Stomach smooth muscle (tissue), 2 donors: ENCODE measurements at regions not wholly inside any gene's neighbourhood (a gene's known extent, or its start where the extent isn't known, plus 50 kb on each side); places are given as distances from the start of the nearest gene placed in this dataset.

Experiments used
- H3K27ac ChIP-seq: one replicate; pipeline ENCODE4 v1.7.0; 2013; ENCODE audit warnings: mild to moderate bottlenecking, low read length, inconsistent platforms
- H3K27me3 ChIP-seq, 2 donors: one replicate each; pipeline ENCODE4 v1.7.0; 2013; ENCODE audit warnings: low read length in 2 of 2; ENCODE audit not compliant: insufficient read depth in 2 of 2, control insufficient read depth in 1 of 2
- H3K36me3 ChIP-seq, 2 donors: one replicate each; pipeline ENCODE4 v1.7.0; 2013; ENCODE audit warnings: low read length in 2 of 2; ENCODE audit not compliant: control insufficient read depth in 2 of 2, insufficient read depth in 2 of 2
- H3K4me1 ChIP-seq: one replicate; pipeline ENCODE4 v1.7.0; 2013; ENCODE audit warnings: low read length; ENCODE audit not compliant: control insufficient read depth, insufficient read depth
- H3K4me3 ChIP-seq, 2 donors: one replicate each; pipeline ENCODE4 v1.7.0; 2013; ENCODE audit warnings: low read length in 2 of 2
- H3K9ac ChIP-seq, 2 donors: one replicate each; pipeline ENCODE4 v1.7.0; 2013; ENCODE audit warnings: low read length in 2 of 2, mild to moderate bottlenecking in 1 of 2
- H3K9me3 ChIP-seq, 2 donors: one replicate each; pipeline ENCODE4 v1.7.0; 2013; ENCODE audit warnings: low read length in 2 of 2; ENCODE audit not compliant: control insufficient read depth in 2 of 2
- donor health status: healthy.
- donor health status: Pancreatic carcinoma.

- Histone ChIP-seq H3K36me3 (no peaks in the 10 kb centered on the region), H3K9ac (no peak overlapping the region), H3K27ac (no peak overlapping the region), H3K9me3 (peaks cover 0 to 7% of the 10 kb centered on the region in 2 donors), H3K4me3 (no peak overlapping the region), H3K4me1 (no peaks in the 10 kb centered on the region), H3K27me3 (peaks cover 0 to 3% of the 10 kb centered on the region in 2 donors)
Observed at GRCh38 chr16:87165885-87166284, 151.3 kb downstream of the C16orf95 start.

GRCh38 chr16:87166321-87166720 lies 150.9 kb downstream of the C16orf95 start:
- H3K27ac ChIP-seq = no peak overlapping the region
- H3K9me3 ChIP-seq = peaks cover 0 to 7% of the 10 kb centered on the region in 2 donors
- H3K4me1 ChIP-seq = no peaks in the 10 kb centered on the region
- H3K4me3 ChIP-seq = no peak overlapping the region
- H3K9ac ChIP-seq = no peak overlapping the region
- peaks cover 0 to 3% of the 10 kb centered on the region in 2 donors for H3K27me3 ChIP-seq
- H3K36me3 ChIP-seq = no peaks in the 10 kb centered on the region

GRCh38 chr16:87166934-87167333 lies 150.3 kb downstream of the C16orf95 start:
- H3K9me3 ChIP-seq = peaks cover 0 to 7% of the 10 kb centered on the region in 2 donors
- H3K4me3 ChIP-seq = no peak overlapping the region
- no peak overlapping the region for H3K27ac ChIP-seq
- H3K27me3 ChIP-seq = peaks cover 0 to 2% of the 10 kb centered on the region in 2 donors
- H3K9ac ChIP-seq = no peak overlapping the region
- H3K4me1 ChIP-seq = no peaks in the 10 kb centered on the region
- no peaks in the 10 kb centered on the region for H3K36me3 ChIP-seq

GRCh38 chr16:87169509-87169995 lies 147.6 kb downstream of the C16orf95 start:
- Histone ChIP-seq H3K4me1 (no peaks in the 10 kb centered on the region), H3K9ac (no peak overlapping the region), H3K27ac (no peak overlapping the region), H3K36me3 (no peaks in the 10 kb centered on the region), H3K27me3 (peaks cover 3% of the 10 kb centered on the region in 2 donors), H3K4me3 (no peak overlapping the region), H3K9me3 (peaks cover 0 to 7% of the 10 kb centered on the region in 2 donors)

GRCh38 chr16:87170310-87170709 lies 146.9 kb downstream of the C16orf95 start:
- H3K4me1 ChIP-seq = no peaks in the 10 kb centered on the region
- H3K27me3 ChIP-seq = peaks cover 2 to 5% of the 10 kb centered on the region in 2 donors
- H3K36me3 ChIP-seq = no peaks in the 10 kb centered on the region
- no peak overlapping the region for H3K4me3 ChIP-seq
- no peak overlapping the region for H3K9ac ChIP-seq
- H3K9me3 ChIP-seq = peaks cover 0 to 7% of the 10 kb centered on the region in 2 donors
- H3K27ac ChIP-seq = no peak overlapping the region

GRCh38 chr16:87171723-87172122 lies 145.5 kb downstream of the C16orf95 start:
- peaks cover 0 to 7% of the 10 kb centered on the region in 2 donors for H3K9me3 ChIP-seq
- no peak overlapping the region for H3K4me3 ChIP-seq
- H3K36me3 ChIP-seq = no peaks in the 10 kb centered on the region
- H3K9ac ChIP-seq = no peak overlapping the region
- H3K27ac ChIP-seq = no peak overlapping the region
- H3K27me3 ChIP-seq = peaks cover 4 to 5% of the 10 kb centered on the region in 2 donors
- no peaks in the 10 kb centered on the region for H3K4me1 ChIP-seq

GRCh38 chr16:87172632-87173031 lies 144.6 kb downstream of the C16orf95 start:
- Histone ChIP-seq H3K36me3 (no peaks in the 10 kb centered on the region), H3K4me3 (no peak overlapping the region)

GRCh38 chr16:87173294-87173893 lies 143.8 kb downstream of the C16orf95 start:
- Histone ChIP-seq H3K36me3 (no peaks in the 10 kb centered on the region), H3K9ac (no peak overlapping the region), H3K4me3 (no peak overlapping the region), H3K27me3 (peaks cover 5 to 13% of the 10 kb centered on the region in 2 donors), H3K27ac (no peak overlapping the region), H3K9me3 (no peaks in the 10 kb centered on the region), H3K4me1 (no peaks in the 10 kb centered on the region)

More at GRCh38 chr16:87172632-87173031, 144.6 kb downstream of the C16orf95 start:
- H3K27me3 ChIP-seq = peaks cover 5 to 10% of the 10 kb centered on the region in 2 donors
- H3K27ac ChIP-seq = no peak overlapping the region
- H3K4me1 ChIP-seq = no peaks in the 10 kb centered on the region
- peaks cover 0 to under 1% of the 10 kb centered on the region in 2 donors for H3K9me3 ChIP-seq
- H3K9ac ChIP-seq = no peak overlapping the region

- Histone ChIP-seq H3K9me3 (no peaks in the 10 kb centered on the region), H3K36me3 (no peaks in the 10 kb centered on the region), H3K9ac (no peak overlapping the region), H3K27me3 (peaks cover 5 to 14% of the 10 kb centered on the region in 2 donors), H3K4me3 (no peak overlapping the region), H3K4me1 (no peaks in the 10 kb centered on the region), H3K27ac (no peak overlapping the region)
Observed at GRCh38 chr16:87174061-87174460, 143.1 kb downstream of the C16orf95 start.

- Histone ChIP-seq H3K36me3 (no peaks in the 10 kb centered on the region), H3K9me3 (no peaks in the 10 kb centered on the region), H3K9ac (no peak overlapping the region), H3K27me3 (peaks cover 5 to 15% of the 10 kb centered on the region in 2 donors), H3K4me1 (no peaks in the 10 kb centered on the region), H3K4me3 (no peak overlapping the region), H3K27ac (no peak overlapping the region)
Observed at GRCh38 chr16:87176735-87177134, 140.5 kb downstream of the C16orf95 start.

GRCh38 chr16:87177673-87178072 lies 139.5 kb downstream of the C16orf95 start:
- H3K9ac ChIP-seq = no peak overlapping the region
- H3K36me3 ChIP-seq = no peaks in the 10 kb centered on the region
- no peaks in the 10 kb centered on the region for H3K4me1 ChIP-seq
- H3K9me3 ChIP-seq = no peaks in the 10 kb centered on the region
- no peak overlapping the region for H3K4me3 ChIP-seq
- peaks cover 5 to 15% of the 10 kb centered on the region in 2 donors for H3K27me3 ChIP-seq
- H3K27ac ChIP-seq = no peak overlapping the region
